Osteoblast (primary cell): ENCODE measurements at regions not wholly inside any gene's neighbourhood (a gene's known extent, or its start where the extent isn't known, plus 50 kb on each side); places are given as distances from the start of the nearest gene placed in this dataset.

ENCODE experiments used
- DNase-seq: peaks from one replicate; pipeline ENCODE4 v3.0.0; 2011; ENCODE audit warnings: low spot score, mixed read lengths; ENCODE audit not compliant: insufficient read length; ENCODE audit errors: missing footprints
- H2AFZ ChIP-seq: 2 replicates; pipeline ENCODE4 v1.6.0; 2011; ENCODE audit warnings: mild to moderate bottlenecking, low read length
- H3K27ac ChIP-seq: 2 replicates; pipeline ENCODE4 v1.5.1; 2011; ENCODE audit warnings: mild to moderate bottlenecking, low read depth, low read length, moderate library complexity
- H3K27me3 ChIP-seq: 2 replicates; pipeline ENCODE4 v1.6.0; 2012; ENCODE audit warnings: mild to moderate bottlenecking, control low read depth, inconsistent platforms, low read length, moderate library complexity; ENCODE audit not compliant: insufficient read depth
- H3K36me3 ChIP-seq: 2 replicates; pipeline ENCODE4 v1.5.1; 2011; ENCODE audit warnings: mild to moderate bottlenecking, low read length, control low read depth, moderate library complexity; ENCODE audit not compliant: insufficient read depth
- H3K4me1 ChIP-seq: 2 replicates; pipeline ENCODE4 v1.5.1; 2011; ENCODE audit warnings: mild to moderate bottlenecking, low read length, control low read depth, moderate library complexity; ENCODE audit not compliant: insufficient read depth
- H3K4me2 ChIP-seq: 2 replicates; pipeline ENCODE4 v1.6.0; 2011; ENCODE audit warnings: mild to moderate bottlenecking, low read length; ENCODE audit not compliant: insufficient read depth
- H3K4me3 ChIP-seq: fragments of 200-600 bp; sonication (generic); 3 replicates; pipeline ENCODE4 v1.5.1; 2012; ENCODE audit warnings: mild to moderate bottlenecking, low read length, inconsistent platforms; ENCODE audit not compliant: insufficient read depth
- H3K79me2 ChIP-seq: 2 replicates; pipeline ENCODE4 v1.6.0; 2012; ENCODE audit warnings: mild to moderate bottlenecking, low read length, control low read depth, inconsistent platforms; ENCODE audit not compliant: insufficient read depth
- H3K9me3 ChIP-seq: 2 replicates; pipeline ENCODE4 v1.5.1; 2011; ENCODE audit warnings: low read depth, low read length, control low read depth
- H4K20me1 ChIP-seq: 2 replicates; pipeline ENCODE4 v1.6.0; 2012; ENCODE audit warnings: mild to moderate bottlenecking, low read length, control low read depth; ENCODE audit not compliant: insufficient read depth
- TF ChIP-seq, protein P1 (sequence below): IDR thresholded peaks from 2 replicates; pipeline ENCODE4 v1.5.1; 2011; ENCODE audit warnings: mild to moderate bottlenecking, low read depth, low read length, moderate library complexity; ENCODE audit errors: extremely low read depth

DNA sequence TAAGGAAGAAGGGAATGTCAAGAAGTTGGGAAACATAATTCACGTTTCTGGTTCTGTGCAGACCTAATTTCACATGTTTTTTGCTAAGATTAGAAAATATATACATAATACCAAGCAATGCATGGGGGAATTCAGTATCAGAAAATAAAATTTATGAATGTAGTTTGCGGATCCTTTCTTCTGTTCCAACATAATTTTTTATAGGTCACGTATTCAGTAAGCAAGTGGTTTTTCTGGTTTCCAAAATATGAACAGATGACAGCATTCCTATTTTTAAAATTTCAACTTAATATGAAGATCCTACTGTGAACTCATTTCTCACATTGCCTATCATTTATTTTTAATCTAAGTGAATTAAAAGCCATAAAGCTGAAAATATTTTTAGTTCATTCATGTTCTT lies 560.0 kb upstream of the NRG3 start:
- H3K36me3 ChIP-seq = no peaks in the 10 kb centered on the region
- no peaks in the 10 kb centered on the region for H3K79me2 ChIP-seq
- H3K27ac ChIP-seq = no peak overlapping the region
- DNase-seq = no peak
- no peaks in the 10 kb centered on the region for H3K27me3 ChIP-seq
- H3K4me1 ChIP-seq = no peaks in the 10 kb centered on the region
- H2AFZ ChIP-seq = no peak overlapping the region
- no peak overlapping the region for H3K4me3 ChIP-seq
- no peak overlapping the region for H3K4me2 ChIP-seq
- H3K9me3 ChIP-seq = no peaks in the 10 kb centered on the region
- TF ChIP-seq, protein P1, sequence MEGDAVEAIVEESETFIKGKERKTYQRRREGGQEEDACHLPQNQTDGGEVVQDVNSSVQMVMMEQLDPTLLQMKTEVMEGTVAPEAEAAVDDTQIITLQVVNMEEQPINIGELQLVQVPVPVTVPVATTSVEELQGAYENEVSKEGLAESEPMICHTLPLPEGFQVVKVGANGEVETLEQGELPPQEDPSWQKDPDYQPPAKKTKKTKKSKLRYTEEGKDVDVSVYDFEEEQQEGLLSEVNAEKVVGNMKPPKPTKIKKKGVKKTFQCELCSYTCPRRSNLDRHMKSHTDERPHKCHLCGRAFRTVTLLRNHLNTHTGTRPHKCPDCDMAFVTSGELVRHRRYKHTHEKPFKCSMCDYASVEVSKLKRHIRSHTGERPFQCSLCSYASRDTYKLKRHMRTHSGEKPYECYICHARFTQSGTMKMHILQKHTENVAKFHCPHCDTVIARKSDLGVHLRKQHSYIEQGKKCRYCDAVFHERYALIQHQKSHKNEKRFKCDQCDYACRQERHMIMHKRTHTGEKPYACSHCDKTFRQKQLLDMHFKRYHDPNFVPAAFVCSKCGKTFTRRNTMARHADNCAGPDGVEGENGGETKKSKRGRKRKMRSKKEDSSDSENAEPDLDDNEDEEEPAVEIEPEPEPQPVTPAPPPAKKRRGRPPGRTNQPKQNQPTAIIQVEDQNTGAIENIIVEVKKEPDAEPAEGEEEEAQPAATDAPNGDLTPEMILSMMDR = no peak
- no peaks in the 10 kb centered on the region for H4K20me1 ChIP-seq

DNA sequence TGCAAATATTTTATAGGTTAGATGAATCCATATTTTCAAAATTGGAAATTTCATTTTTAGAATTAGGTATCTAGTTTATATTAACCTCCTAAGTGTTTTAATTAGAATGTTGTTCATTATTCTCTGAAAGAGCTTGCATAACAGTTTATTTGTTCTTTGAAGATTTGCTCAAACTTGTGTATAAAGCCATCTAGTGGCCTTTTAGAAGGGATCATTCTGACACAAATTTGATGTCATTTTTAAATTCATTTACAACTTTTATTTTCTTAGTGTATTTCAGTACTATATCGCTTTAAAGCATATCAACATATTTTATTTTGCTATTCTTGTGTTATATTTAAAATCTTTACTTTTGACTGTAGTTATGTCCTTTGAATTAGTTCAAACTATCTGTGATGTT lies 527.0 kb upstream of the NRG3 start:
- no peaks in the 10 kb centered on the region for H4K20me1 ChIP-seq
- no peaks in the 10 kb centered on the region for H3K9me3 ChIP-seq
- no peaks in the 10 kb centered on the region for H3K4me1 ChIP-seq
- no peak overlapping the region for H3K4me2 ChIP-seq
- H3K4me3 ChIP-seq = no peak overlapping the region
- no peaks in the 10 kb centered on the region for H3K27me3 ChIP-seq
- no peak for DNase-seq
- no peaks in the 10 kb centered on the region for H3K79me2 ChIP-seq
- H2AFZ ChIP-seq = no peak overlapping the region
- TF ChIP-seq, protein P1 = no peak
- no peaks in the 10 kb centered on the region for H3K36me3 ChIP-seq
- H3K27ac ChIP-seq = no peak overlapping the region

DNA sequence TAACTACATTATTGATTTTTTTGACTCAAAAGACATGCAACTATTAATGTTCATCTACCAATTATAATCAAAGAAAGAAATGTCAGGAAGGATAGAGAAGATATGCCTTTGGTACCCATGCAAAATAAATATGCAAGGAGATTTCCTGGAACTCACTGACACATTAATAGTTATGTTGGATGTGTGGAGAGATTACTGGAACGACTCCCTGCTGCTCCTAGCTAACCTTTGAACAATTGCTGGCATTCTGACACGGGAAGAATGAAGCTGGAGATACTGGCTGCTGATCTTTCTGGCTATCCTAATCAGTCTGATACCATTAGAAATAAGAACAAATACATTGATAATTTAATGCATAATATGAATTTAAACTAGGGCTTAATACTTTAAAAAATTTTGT lies 507.9 kb upstream of the NRG3 start:
- Histone ChIP-seq H3K9me3 (no peaks in the 10 kb centered on the region), H3K27ac (no peak overlapping the region), H3K4me3 (no peak overlapping the region), H3K36me3 (no peaks in the 10 kb centered on the region), H2AFZ (no peak overlapping the region), H3K4me1 (no peaks in the 10 kb centered on the region), H3K4me2 (no peak overlapping the region), H4K20me1 (no peaks in the 10 kb centered on the region), H3K27me3 (no peaks in the 10 kb centered on the region), H3K79me2 (no peaks in the 10 kb centered on the region)
- TF ChIP-seq, protein P1 = no peak
- DNase-seq = no peak

DNA sequence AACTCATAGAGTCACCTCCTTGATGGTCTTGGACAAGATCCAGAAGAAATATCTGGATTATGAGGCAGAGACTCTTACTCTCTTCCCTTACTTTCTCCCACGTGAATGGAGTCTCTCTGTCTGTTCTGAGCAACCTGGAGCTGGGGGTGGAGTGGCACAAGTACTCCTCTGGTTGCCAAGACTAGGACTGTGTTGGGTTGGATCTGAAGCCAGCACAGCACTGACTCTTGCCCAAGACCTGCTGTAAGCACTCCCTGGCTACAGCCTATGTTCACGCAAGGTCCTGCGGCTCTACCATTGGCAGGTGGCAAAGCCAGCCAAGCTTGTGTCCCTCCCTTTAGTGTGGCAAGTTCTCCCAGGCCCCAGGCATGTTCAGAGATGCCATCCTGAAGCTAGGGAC lies 488.2 kb upstream of the NRG3 start:
- TF ChIP-seq, protein P1 = no peak
- no peak overlapping the region for H3K4me2 ChIP-seq
- no peak overlapping the region for H2AFZ ChIP-seq
- H3K79me2 ChIP-seq = no peaks in the 10 kb centered on the region
- H3K4me1 ChIP-seq = no peaks in the 10 kb centered on the region
- no peaks in the 10 kb centered on the region for H3K36me3 ChIP-seq
- H3K27me3 ChIP-seq = no peaks in the 10 kb centered on the region
- H3K4me3 ChIP-seq = no peak overlapping the region
- no peaks in the 10 kb centered on the region for H3K9me3 ChIP-seq
- no peak for DNase-seq
- no peak overlapping the region for H3K27ac ChIP-seq
- H4K20me1 ChIP-seq = no peaks in the 10 kb centered on the region
